ENCODE measurements at regions not wholly inside any gene's neighbourhood (a gene's known extent, or its start where the extent isn't known, plus 50 kb on each side); places are given as distances from the start of the nearest gene placed in this dataset.

GRCh38 chr15:98231696-98232440 is 271.4 kb downstream of the ARRDC4 start:
- Histone ChIP-seq H3K4me2 (no peak overlapping the region), H3K9me3 (no peaks in the 10 kb centered on the region), H4K20me1 (no peaks in the 10 kb centered on the region), H3K4me3 (no peak overlapping the region), H3K27me3 (no peaks in the 10 kb centered on the region), H3K36me3 (no peaks in the 10 kb centered on the region), H3K9ac (no peak overlapping the region), H3K4me1 (no peaks in the 10 kb centered on the region), H3K27ac (no peak overlapping the region)
- no peak for TF ChIP-seq Cebpa-rat (IDR thresholded peaks at IDR 0.05)

GRCh38 chr15:98232761-98233160 is 272.3 kb downstream of the ARRDC4 start:
- H3K4me2 ChIP-seq: no peak overlapping the region
- H4K20me1 ChIP-seq: no peaks in the 10 kb centered on the region
- TF ChIP-seq Cebpa-rat (IDR thresholded peaks at IDR 0.05): no peak
- no peaks in the 10 kb centered on the region for H3K4me1 ChIP-seq
- no peaks in the 10 kb centered on the region for H3K9me3 ChIP-seq
- no peak overlapping the region for H3K27ac ChIP-seq
- no peaks in the 10 kb centered on the region for H3K27me3 ChIP-seq
- no peaks in the 10 kb centered on the region for H3K36me3 ChIP-seq
- H3K4me3 ChIP-seq: no peak overlapping the region
- H3K9ac ChIP-seq: no peak overlapping the region

- Histone ChIP-seq H4K20me1 (no peaks in the 10 kb centered on the region), H3K36me3 (no peaks in the 10 kb centered on the region), H3K4me2 (no peak overlapping the region), H3K27ac (no peak overlapping the region), H3K4me1 (no peaks in the 10 kb centered on the region), H3K4me3 (no peak overlapping the region), H3K27me3 (no peaks in the 10 kb centered on the region), H3K9me3 (no peaks in the 10 kb centered on the region), H3K9ac (no peak overlapping the region)
- TF ChIP-seq Cebpa-rat (IDR thresholded peaks at IDR 0.05): no peak
These were observed 273.4 kb downstream of the ARRDC4 start for GRCh38 chr15:98233873-98234272.

- TF ChIP-seq Cebpa-rat (IDR thresholded peaks at IDR 0.05): no peak
- no peak overlapping the region for H3K9ac ChIP-seq
- no peaks in the 10 kb centered on the region for H3K9me3 ChIP-seq
- no peak overlapping the region for H3K4me3 ChIP-seq
- no peak overlapping the region for H3K27ac ChIP-seq
- no peaks in the 10 kb centered on the region for H3K27me3 ChIP-seq
- H3K4me1 ChIP-seq: no peaks in the 10 kb centered on the region
- no peaks in the 10 kb centered on the region for H3K36me3 ChIP-seq
- H3K4me2 ChIP-seq: no peak overlapping the region
- no peaks in the 10 kb centered on the region for H4K20me1 ChIP-seq
These were observed 279.8 kb downstream of the ARRDC4 start for GRCh38 chr15:98240303-98240702.

- H3K4me3 ChIP-seq: no peak overlapping the region
- H3K4me1 ChIP-seq: no peaks in the 10 kb centered on the region
- H3K27me3 ChIP-seq: no peaks in the 10 kb centered on the region
- no peaks in the 10 kb centered on the region for H4K20me1 ChIP-seq
- no peaks in the 10 kb centered on the region for H3K9me3 ChIP-seq
- TF ChIP-seq Cebpa-rat (IDR thresholded peaks at IDR 0.05): no peak
- H3K4me2 ChIP-seq: no peak overlapping the region
- no peaks in the 10 kb centered on the region for H3K36me3 ChIP-seq
- no peak overlapping the region for H3K27ac ChIP-seq
- H3K9ac ChIP-seq: no peak overlapping the region
These were observed 280.6 kb downstream of the ARRDC4 start for GRCh38 chr15:98241032-98241554.

- H3K9me3 ChIP-seq: peaks cover 52% of the 10 kb centered on the region
- H3K4me3 ChIP-seq: no peak overlapping the region
- H3K9ac ChIP-seq: no peak overlapping the region
- no peak overlapping the region for H3K4me2 ChIP-seq
- H3K4me1 ChIP-seq: no peaks in the 10 kb centered on the region
- H3K27me3 ChIP-seq: no peaks in the 10 kb centered on the region
- H3K27ac ChIP-seq: no peak overlapping the region
- H4K20me1 ChIP-seq: no peaks in the 10 kb centered on the region
- no peak for TF ChIP-seq Cebpa-rat (IDR thresholded peaks at IDR 0.05)
- H3K36me3 ChIP-seq: no peaks in the 10 kb centered on the region
These were observed 296.8 kb downstream of the ARRDC4 start for GRCh38 chr15:98257290-98257689.

- Histone ChIP-seq H3K4me1 (no peaks in the 10 kb centered on the region), H3K27ac (no peak overlapping the region), H4K20me1 (no peaks in the 10 kb centered on the region), H3K36me3 (no peaks in the 10 kb centered on the region), H3K27me3 (no peaks in the 10 kb centered on the region), H3K4me3 (no peak overlapping the region), H3K4me2 (no peak overlapping the region), H3K9ac (no peak overlapping the region), H3K9me3 (peaks cover 61% of the 10 kb centered on the region)
- TF ChIP-seq Cebpa-rat (IDR thresholded peaks at IDR 0.05): no peak
These were observed 303.3 kb downstream of the ARRDC4 start for GRCh38 chr15:98263787-98264186.

GRCh38 chr15:98266295-98266694 is 305.8 kb downstream of the ARRDC4 start:
- no peak for TF ChIP-seq Cebpa-rat (IDR thresholded peaks at IDR 0.05)
- Histone ChIP-seq H3K9me3 (peaks cover 47% of the 10 kb centered on the region), H3K4me2 (no peak overlapping the region), H3K9ac (no peak overlapping the region), H4K20me1 (no peaks in the 10 kb centered on the region), H3K4me1 (no peaks in the 10 kb centered on the region), H3K4me3 (no peak overlapping the region), H3K27me3 (no peaks in the 10 kb centered on the region), H3K36me3 (no peaks in the 10 kb centered on the region), H3K27ac (no peak overlapping the region)

- Histone ChIP-seq H3K9ac (no peak overlapping the region), H3K27me3 (no peaks in the 10 kb centered on the region), H3K4me1 (no peaks in the 10 kb centered on the region), H4K20me1 (no peaks in the 10 kb centered on the region), H3K9me3 (peaks cover 42% of the 10 kb centered on the region), H3K36me3 (no peaks in the 10 kb centered on the region), H3K4me2 (no peak overlapping the region), H3K27ac (no peak overlapping the region), H3K4me3 (no peak overlapping the region)
- no peak for TF ChIP-seq Cebpa-rat (IDR thresholded peaks at IDR 0.05)
These were observed 307.7 kb downstream of the ARRDC4 start for GRCh38 chr15:98268163-98268562.

GRCh38 chr15:98272625-98273024 is 312.1 kb downstream of the ARRDC4 start:
- Histone ChIP-seq H3K27ac (no peak overlapping the region), H3K36me3 (no peaks in the 10 kb centered on the region), H3K4me1 (no peaks in the 10 kb centered on the region), H3K9ac (no peak overlapping the region), H3K9me3 (peaks cover 16% of the 10 kb centered on the region; the same call in 1 of the 2 replicates), H3K4me3 (no peak overlapping the region), H4K20me1 (no peaks in the 10 kb centered on the region), H3K4me2 (no peak overlapping the region), H3K27me3 (no peaks in the 10 kb centered on the region)
- TF ChIP-seq Cebpa-rat (IDR thresholded peaks at IDR 0.05): no peak

Measured in BLaER1 (cell line).